B cell (primary cell): ENCODE measurements at regions not wholly inside any gene's neighbourhood (a gene's known extent, or its start where the extent isn't known, plus 50 kb on each side); places are given as distances from the start of the nearest gene placed in this dataset.

Experiments
- ATAC-seq: fragments of 200-7000 bp; cut with Tn5 transposase; one replicate; pipeline ENCODE4 v1.10.0; 2021; ENCODE audit warnings: low read depth, mild to moderate bottlenecking, moderate number of reproducible peaks, moderate library complexity
- CTCF ChIA-PET: fragments of 350-600 bp; sonication (Branson Sonifier 250); formaldehyde crosslinking; loops from one replicate; lab custom pipeline; 2021; ENCODE audit warnings: antibody characterized with exemption, inconsistent platforms; lab: Charles Lee
- POLR2A ChIA-PET: fragments of 350-600 bp; sonication (Branson Sonifier 250); formaldehyde crosslinking; loops from one replicate; lab custom pipeline; 2021; ENCODE audit warnings: antibody characterized with exemption; lab: Charles Lee
- DNase-seq: peaks from one replicate; pipeline ENCODE4 v3.0.0; 2013
- H2AFZ ChIP-seq: 2 replicates; pipeline ENCODE4 v1.6.1; 2012; ENCODE audit warnings: mild to moderate bottlenecking, low read depth, low read length; ENCODE audit not compliant: insufficient read depth, poor library complexity, severe bottlenecking
- H3K27ac ChIP-seq, 2 donors: 1 replicate in 1 of 2; 2 replicates in 1 of 2; pipeline ENCODE4 v1.5.1; 2012 to 2013; ENCODE audit warnings: low read length in 2 of 2, mild to moderate bottlenecking in 2 of 2, moderate library complexity in 1 of 2
- H3K27me3 ChIP-seq, 4 experiments: fragments of 200-600 bp in 1 of 4; sonication (generic) in 1 of 4; replicated peaks in 1 of 4; 1 replicate in 2 of 4; 2 replicates in 2 of 4; pipeline versions ENCODE4 v1.6.1 to v1.7.0; 2013 to 2016; ENCODE audit warnings: low read length in 3 of 4, mild to moderate bottlenecking in 2 of 4, mixed read lengths in 1 of 4, moderate library complexity in 1 of 4; ENCODE audit not compliant: insufficient read depth in 4 of 4, control insufficient read depth in 3 of 4; ENCODE audit errors: control extremely low read depth in 1 of 4
- H3K36me3 ChIP-seq, 2 experiments: replicated peaks in 1 of 2; 1 replicate in 1 of 2; 2 replicates in 1 of 2; pipeline versions ENCODE4 v1.6.1 to v1.7.1; 2013; ENCODE audit warnings: low read length in 1 of 2; ENCODE audit not compliant: insufficient read depth in 2 of 2, control insufficient read depth in 1 of 2; ENCODE audit errors: control extremely low read depth in 1 of 2, extremely low read depth in 1 of 2
- H3K4me1 ChIP-seq, 2 donors: fragments of 200-600 bp in 1 of 2; sonication (generic) in 1 of 2; 1 replicate in 1 of 2; 2 replicates in 1 of 2; pipeline versions ENCODE4 v1.5.1 to v1.6.1; 2013 to 2017; ENCODE audit warnings: low read length in 2 of 2; ENCODE audit not compliant: control insufficient read depth in 2 of 2, insufficient read depth in 2 of 2
- H3K4me2 ChIP-seq: replicated peaks from 2 replicates; pipeline ENCODE3; 2012; ENCODE audit warnings: mild to moderate bottlenecking, low read depth, low read length; ENCODE audit not compliant: poor library complexity, severe bottlenecking
- H3K4me3 ChIP-seq, 5 experiments: fragments of 200-600 bp in 1 of 5; sonication (generic) in 1 of 5; 1 replicate in 3 of 5; 2 replicates in 2 of 5; pipeline versions ENCODE4 v1.5.1 to v1.7.0; 2011 to 2016; ENCODE audit warnings: low read length in 4 of 5, mild to moderate bottlenecking in 4 of 5, low read depth in 2 of 5, control low read depth in 1 of 5, moderate library complexity in 1 of 5; ENCODE audit not compliant: insufficient read depth in 1 of 5; ENCODE audit errors: control extremely low read depth in 1 of 5, extremely low read depth in 1 of 5
- H3K79me2 ChIP-seq: fragments of 200-600 bp; sonication (generic); one replicate; pipeline ENCODE4 v1.6.0; 2016; ENCODE audit warnings: low read length; ENCODE audit not compliant: control insufficient read depth, insufficient read depth
- H3K9ac ChIP-seq: fragments of 200-600 bp; sonication (generic); 2 replicates; pipeline ENCODE4 v1.6.1; 2017; ENCODE audit warnings: mild to moderate bottlenecking, low read length, moderate library complexity
- H3K9me3 ChIP-seq, 3 donors: one replicate each; pipeline versions ENCODE4 v1.6.1 to v1.7.1; 2013; ENCODE audit warnings: low read length in 2 of 3; ENCODE audit not compliant: control insufficient read depth in 2 of 3, insufficient read depth in 1 of 3; ENCODE audit errors: control extremely low read depth in 1 of 3
- H4K20me1 ChIP-seq: 2 replicates; pipeline ENCODE4 v1.6.0; 2012; ENCODE audit warnings: mild to moderate bottlenecking, low read length; ENCODE audit not compliant: insufficient read depth, control insufficient read depth, poor library complexity, severe bottlenecking
- H3K27ac Mint-ChIP-seq: one replicate; pipeline ENCODE4 v1.8.0; 2021; ENCODE audit warnings: mixed read lengths
- H3K27me3 Mint-ChIP-seq: one replicate; pipeline ENCODE4 v1.8.0; 2021; ENCODE audit warnings: mixed read lengths
- H3K4me1 Mint-ChIP-seq: one replicate; pipeline ENCODE4 v1.8.0; 2021; ENCODE audit warnings: mixed read lengths
- H3K4me3 Mint-ChIP-seq: one replicate; pipeline ENCODE4 v1.8.0; 2021; ENCODE audit warnings: mixed read lengths
- H3K9me3 Mint-ChIP-seq: one replicate; pipeline ENCODE4 v1.8.0; 2022; ENCODE audit warnings: mixed read lengths; ENCODE audit not compliant: insufficient read depth
- EZH2 ChIP-seq: IDR thresholded peaks from 2 replicates; pipeline ENCODE4 v1.6.1; 2012; ENCODE audit warnings: borderline replicate concordance, low read depth, mild to moderate bottlenecking, moderate library complexity, low read length; ENCODE audit not compliant: insufficient read depth, poor library complexity, severe bottlenecking
- WGBS: methylation state at CpG from one replicate; pipeline ENCODE4 v1.1.5; 2013; ENCODE audit warnings: missing lambda C conversion rate; ENCODE audit not compliant: insufficient coverage; 5-methylcytosine and 5-hydroxymethylcytosine counted together
- intact Hi-C: fragments of 100-400 bp; cut with micrococcal nuclease; formaldehyde crosslinking; loops from one replicate; pipeline ENCODE4 v1.10.0; 2022
- TF ChIP-seq, protein P1 (sequence below): fragments of 200-600 bp; IDR thresholded peaks from one replicate; pipeline ENCODE4 v1.8.0; 2022; ENCODE audit warnings: antibody characterized with exemption, mild to moderate bottlenecking

DNA sequence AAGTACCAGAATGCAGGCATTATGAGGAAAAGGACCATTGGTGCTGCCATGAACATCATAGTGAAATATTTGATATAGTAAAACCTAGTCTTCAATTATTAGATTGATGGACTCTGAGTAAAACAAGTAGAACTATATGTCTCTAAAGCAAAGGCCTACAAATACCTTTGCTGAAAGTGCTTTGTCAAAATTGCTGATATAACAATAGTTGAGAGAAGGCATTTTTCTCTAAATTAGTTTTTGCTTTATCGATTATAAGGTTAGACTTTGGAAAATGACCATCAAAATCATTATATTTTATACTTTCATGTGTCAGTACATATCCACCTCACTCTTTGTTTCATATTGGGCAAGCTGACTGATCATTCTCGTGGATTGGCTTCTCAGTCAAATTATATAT, 836.0 kb upstream of the FBXO33 start:
- ChIA-PET CTCF (no interaction called here), POLR2A (no interaction called here)
- ATAC-seq (no peak), DNase-seq (no peak)
- no peak overlapping the region for H3K9ac ChIP-seq
- intact Hi-C loops, result no loop called here
- Mint-ChIP-seq H3K4me1 (peaks cover 3% of the 10 kb centered on the region), H3K9me3 (no peaks in the 10 kb centered on the region), H3K27me3 (no peaks in the 10 kb centered on the region), H3K4me3 (no peak overlapping the region), H3K27ac (no peak overlapping the region)
- H2AFZ ChIP-seq, result no peak overlapping the region
- H3K36me3 ChIP-seq, result no peaks in the 10 kb centered on the region
- no CpG with 5 or more reads among the region's 2 CpGs for WGBS
- H3K4me2 ChIP-seq, result no peak overlapping the region
- H3K9me3 ChIP-seq, result peaks cover 0 to 3% (median 0%) of the 10 kb centered on the region in 3 donors
- TF ChIP-seq, protein P1, sequence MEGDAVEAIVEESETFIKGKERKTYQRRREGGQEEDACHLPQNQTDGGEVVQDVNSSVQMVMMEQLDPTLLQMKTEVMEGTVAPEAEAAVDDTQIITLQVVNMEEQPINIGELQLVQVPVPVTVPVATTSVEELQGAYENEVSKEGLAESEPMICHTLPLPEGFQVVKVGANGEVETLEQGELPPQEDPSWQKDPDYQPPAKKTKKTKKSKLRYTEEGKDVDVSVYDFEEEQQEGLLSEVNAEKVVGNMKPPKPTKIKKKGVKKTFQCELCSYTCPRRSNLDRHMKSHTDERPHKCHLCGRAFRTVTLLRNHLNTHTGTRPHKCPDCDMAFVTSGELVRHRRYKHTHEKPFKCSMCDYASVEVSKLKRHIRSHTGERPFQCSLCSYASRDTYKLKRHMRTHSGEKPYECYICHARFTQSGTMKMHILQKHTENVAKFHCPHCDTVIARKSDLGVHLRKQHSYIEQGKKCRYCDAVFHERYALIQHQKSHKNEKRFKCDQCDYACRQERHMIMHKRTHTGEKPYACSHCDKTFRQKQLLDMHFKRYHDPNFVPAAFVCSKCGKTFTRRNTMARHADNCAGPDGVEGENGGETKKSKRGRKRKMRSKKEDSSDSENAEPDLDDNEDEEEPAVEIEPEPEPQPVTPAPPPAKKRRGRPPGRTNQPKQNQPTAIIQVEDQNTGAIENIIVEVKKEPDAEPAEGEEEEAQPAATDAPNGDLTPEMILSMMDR, result no peak
- TF ChIP-seq EZH2, result no peak
- peaks cover 0 to 4% of the 10 kb centered on the region in 2 donors for H3K4me1 ChIP-seq
- no peak overlapping the region for H3K4me3 ChIP-seq
- H3K27ac ChIP-seq, result no peak overlapping the region
- H3K27me3 ChIP-seq, result no peaks in the 10 kb centered on the region
- no peaks in the 10 kb centered on the region for H4K20me1 ChIP-seq
- no peaks in the 10 kb centered on the region for H3K79me2 ChIP-seq

DNA sequence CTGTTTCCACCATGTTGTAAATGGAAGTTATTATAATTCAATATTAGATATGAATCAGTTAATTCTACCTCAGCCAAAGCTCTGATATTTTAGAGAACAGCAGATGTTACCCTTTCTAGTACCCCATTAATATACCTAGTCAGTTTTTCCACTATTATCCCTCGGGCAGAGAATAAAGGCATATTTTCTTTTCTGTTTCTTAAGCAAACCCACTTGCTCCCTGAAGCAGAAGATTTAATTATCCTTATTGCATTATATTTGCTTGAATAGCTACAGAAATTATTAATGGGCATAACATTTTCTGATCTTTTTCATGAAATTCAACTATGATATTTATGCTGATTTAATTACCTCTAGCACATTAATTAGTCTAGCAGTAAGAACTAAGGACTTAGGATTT, 832.9 kb upstream of the FBXO33 start:
- no peak for ATAC-seq

More for the DNA sequence above, 832.9 kb upstream of the FBXO33 start:
- no peak overlapping the region for H3K9ac ChIP-seq
- H3K4me3 ChIP-seq, result no peak overlapping the region
- H4K20me1 ChIP-seq, result no peaks in the 10 kb centered on the region
- Mint-ChIP-seq H3K9me3 (peaks cover 3% of the 10 kb centered on the region), H3K4me3 (no peak overlapping the region), H3K27ac (no peak overlapping the region), H3K27me3 (no peaks in the 10 kb centered on the region), H3K4me1 (peaks cover 3% of the 10 kb centered on the region)
- no peaks in the 10 kb centered on the region for H3K27me3 ChIP-seq
- H3K9me3 ChIP-seq, result peaks cover 0 to 5% (median 0%) of the 10 kb centered on the region in 3 donors
- no peak overlapping the region for H3K4me2 ChIP-seq
- no CpG with 5 or more reads among the region's 1 CpG for WGBS
- no peak for DNase-seq
- H2AFZ ChIP-seq, result no peak overlapping the region
- intact Hi-C loops, result no loop called here
- ChIA-PET CTCF (no interaction called here), POLR2A (no interaction called here)
- H3K36me3 ChIP-seq, result no peaks in the 10 kb centered on the region
- no peaks in the 10 kb centered on the region for H3K79me2 ChIP-seq
- peaks cover 0 to 4% of the 10 kb centered on the region in 2 donors for H3K4me1 ChIP-seq
- H3K27ac ChIP-seq, result no peak overlapping the region
- TF ChIP-seq, protein P1, result no peak
- TF ChIP-seq EZH2, result no peak
